GM12892 (cell line): ENCODE measurements at regions not wholly inside any gene's neighbourhood (a gene's known extent, or its start where the extent isn't known, plus 50 kb on each side); places are given as distances from the start of the nearest gene placed in this dataset.
"Not testable (repeated sequence)": the region's sequence is repeated elsewhere in the genome, so short reads cannot be mapped to it uniquely, and the experiment has no call there.

Experiments used
- DNase-seq: peaks from one replicate; pipeline ENCODE4 v3.0.0; 2011; ENCODE audit not compliant: insufficient read length
- FAIRE-seq: peaks from 2 replicates; lab custom pipeline; 2011; peaks lifted over from hg19 to GRCh38; lab: Jason Lieb, UNC
- POLR2A ChIP-seq: IDR thresholded peaks from 2 replicates; pipeline ENCODE4 v1.6.1; 2011; ENCODE audit warnings: low read depth, low read length, control low read depth
- POLR2AphosphoS5 ChIP-seq: IDR thresholded peaks from 2 replicates; pipeline ENCODE4 v1.6.1; 2011; ENCODE audit warnings: low read depth, low read length, control low read depth
- TAF1 ChIP-seq: IDR thresholded peaks from 2 replicates; pipeline ENCODE4 v1.6.1; 2011; ENCODE audit warnings: low read depth, mild to moderate bottlenecking, control low read depth, low read length, borderline replicate concordance

- no peak for TF ChIP-seq TAF1
- TF ChIP-seq POLR2AphosphoS5 = no peak
- no peak for TF ChIP-seq POLR2A
- DNase-seq (no peak), FAIRE-seq (no peak)
Measured at GRCh38 chr2:7740114-7740513, 822.9 kb downstream of the RNF144A start.

GRCh38 chr2:7742301-7742700, 825.1 kb downstream of the RNF144A start:
- DNase-seq (no peak), FAIRE-seq (no peak)
- TF ChIP-seq POLR2A = no peak
- no peak for TF ChIP-seq POLR2AphosphoS5
- TF ChIP-seq TAF1 = no peak

GRCh38 chr2:7744827-7745226, 827.6 kb downstream of the RNF144A start:
- FAIRE-seq (no peak), DNase-seq (no peak)

GRCh38 chr2:7745369-7745768, 828.2 kb downstream of the RNF144A start:
- no peak for FAIRE-seq
- DNase-seq = no peak
- no peak for TF ChIP-seq POLR2A
- TF ChIP-seq POLR2AphosphoS5 = no peak
- no peak for TF ChIP-seq TAF1

More at GRCh38 chr2:7744827-7745226, 827.6 kb downstream of the RNF144A start:
- TF ChIP-seq POLR2A (no peak), TAF1 (no peak), POLR2AphosphoS5 (no peak)

GRCh38 chr2:7748717-7749415, 831.7 kb downstream of the RNF144A start:
- FAIRE-seq (no peak), DNase-seq (no peak)
- TF ChIP-seq POLR2AphosphoS5 (no peak), POLR2A (no peak), TAF1 (no peak)

- TF ChIP-seq POLR2AphosphoS5 (no peak), TAF1 (no peak), POLR2A (no peak)
- FAIRE-seq (no peak), DNase-seq (no peak)
Measured at GRCh38 chr2:7749895-7750559, 832.8 kb downstream of the RNF144A start.

- no peak for FAIRE-seq
- TF ChIP-seq POLR2A (no peak), POLR2AphosphoS5 (no peak), TAF1 (no peak)
- DNase-seq = no peak
Measured at GRCh38 chr2:7752291-7752690, 835.1 kb downstream of the RNF144A start.

- TF ChIP-seq POLR2AphosphoS5 (no peak), POLR2A (no peak), TAF1 (no peak)
- no peak for DNase-seq
- FAIRE-seq = no peak
Measured at GRCh38 chr2:7753777-7754176, 836.6 kb downstream of the RNF144A start.

GRCh38 chr2:7755879-7756278, 838.7 kb downstream of the RNF144A start:
- no peak for TF ChIP-seq POLR2A
- TF ChIP-seq TAF1 = no peak
- TF ChIP-seq POLR2AphosphoS5 = no peak
- FAIRE-seq (no peak), DNase-seq (no peak)

- DNase-seq (no peak), FAIRE-seq (no peak)
- no peak for TF ChIP-seq POLR2AphosphoS5
- TF ChIP-seq TAF1 = no peak
- TF ChIP-seq POLR2A = no peak
Measured at GRCh38 chr2:7758073-7758759, 841.0 kb downstream of the RNF144A start.

- DNase-seq (no peak), FAIRE-seq (no peak)
- no peak for TF ChIP-seq POLR2A
Measured at GRCh38 chr2:7759898-7760297, 842.7 kb downstream of the RNF144A start.

GRCh38 chr2:7763418-7763817, 846.2 kb downstream of the RNF144A start:
- not testable (repeated sequence) for DNase-seq, FAIRE-seq
